Mammary epithelial cell (primary cell): ENCODE measurements at regions not wholly inside any gene's neighbourhood (a gene's known extent, or its start where the extent isn't known, plus 50 kb on each side); places are given as distances from the start of the nearest gene placed in this dataset.

Source experiments
- CTCF ChIP-seq, 2 donors: IDR thresholded peaks in 1 of 2; conservative IDR thresholded peaks in 1 of 2; 2 replicates each; pipeline ENCODE4 v1.5.1; 2011 to 2012; ENCODE audit warnings: inconsistent platforms in 2 of 2, low read length in 2 of 2, mild to moderate bottlenecking in 2 of 2, control low read depth in 1 of 2, low read depth in 1 of 2; ENCODE audit not compliant: insufficient read depth in 1 of 2; ENCODE audit errors: extremely low read depth in 1 of 2
- EZH2 ChIP-seq: IDR thresholded peaks from 2 replicates; pipeline ENCODE4 v1.6.1; 2012; ENCODE audit warnings: low read length, inconsistent platforms, borderline replicate concordance

GRCh38 chr12:23421556-23421955, 527.9 kb downstream of the SOX5 start:
- TF ChIP-seq CTCF (conservative IDR thresholded peaks at IDR 0.05 in 1 of 2, IDR thresholded peaks at IDR 0.05 in 1 of 2; ENCODE audit: extremely low read depth in 1 of 2, insufficient read depth in 1 of 2, low read depth in 1 of 2, low read length in 2 of 2) (no peak), EZH2 (no peak)
